NCI-H748 (cell line): ENCODE measurements at regions not wholly inside any gene's neighbourhood (a gene's known extent, or its start where the extent isn't known, plus 50 kb on each side); places are given as distances from the start of the nearest gene placed in this dataset.
A peak's percentile ranks its signal among the peaks of the same experiment; 100 is the strongest.
"Not testable (repeated sequence)": the region's sequence is repeated elsewhere in the genome, so short reads cannot be mapped to it uniquely, and the experiment has no call there.

Experiments used
- DNase-seq: peaks from one replicate; lab custom pipeline; 2025; ENCODE audit not compliant: unreplicated experiment; lab: John Stamatoyannopoulos, UW

- DNase-seq = no peak
Measured at GRCh38 chr16:61014869-61015268, 1021.4 kb downstream of the CDH8 start.

GRCh38 chr16:61007694-61008093 lies 1028.5 kb downstream of the CDH8 start:
- DNase-seq = peak; percentile 28

- DNase-seq = no peak
Measured at GRCh38 chr16:61005952-61006351, 1030.3 kb downstream of the CDH8 start.

GRCh38 chr16:61002479-61003204 lies 1033.6 kb downstream of the CDH8 start:
- DNase-seq = peak; percentile 82

- no peak for DNase-seq
Measured at GRCh38 chr16:60991886-60992285, 1044.4 kb downstream of the CDH8 start.

DNA sequence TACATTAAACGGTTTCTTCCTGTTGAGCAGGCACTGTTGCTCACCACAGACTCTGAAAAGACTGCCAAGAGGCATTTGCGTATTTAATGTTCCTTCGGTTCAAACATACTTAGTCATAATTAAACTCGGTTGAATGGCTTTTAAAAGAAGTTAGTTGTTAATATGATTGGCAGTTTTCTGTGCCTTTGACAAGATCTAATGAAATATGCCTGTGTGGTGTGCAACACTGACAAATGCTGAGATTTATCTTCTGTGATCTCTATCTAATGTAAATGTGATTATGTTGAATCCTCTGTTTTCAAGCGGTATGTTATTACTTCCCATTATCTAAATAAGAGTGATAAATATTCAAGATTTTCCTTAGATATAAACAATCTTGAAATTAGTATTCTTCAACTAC lies 1046.6 kb downstream of the CDH8 start:
- no peak for DNase-seq

- DNase-seq = no peak
Measured at GRCh38 chr16:60979119-60979518, 1057.1 kb downstream of the CDH8 start.

- DNase-seq = no peak
Measured at GRCh38 chr16:60949800-60950199, 1086.4 kb downstream of the CDH8 start.

DNA sequence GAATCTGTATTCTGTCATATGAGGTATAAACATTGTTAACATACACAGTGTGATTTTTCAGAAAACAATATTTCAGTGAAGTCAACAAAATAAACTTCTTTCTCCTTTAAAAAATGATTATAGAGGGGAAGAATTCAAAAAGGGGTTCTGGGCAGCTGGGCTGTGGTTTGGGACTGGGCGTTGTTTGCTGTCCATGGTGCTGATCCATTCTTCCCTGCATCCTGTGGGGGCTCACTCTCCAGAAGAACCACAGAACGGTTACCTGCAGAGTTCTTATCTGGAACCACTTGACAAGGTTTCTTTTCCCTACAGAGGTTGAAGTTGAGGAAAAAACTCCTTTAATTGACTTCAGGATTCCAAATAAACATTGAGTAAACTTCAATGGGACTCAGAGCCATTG lies 1091.0 kb downstream of the CDH8 start:
- no peak for DNase-seq

DNA sequence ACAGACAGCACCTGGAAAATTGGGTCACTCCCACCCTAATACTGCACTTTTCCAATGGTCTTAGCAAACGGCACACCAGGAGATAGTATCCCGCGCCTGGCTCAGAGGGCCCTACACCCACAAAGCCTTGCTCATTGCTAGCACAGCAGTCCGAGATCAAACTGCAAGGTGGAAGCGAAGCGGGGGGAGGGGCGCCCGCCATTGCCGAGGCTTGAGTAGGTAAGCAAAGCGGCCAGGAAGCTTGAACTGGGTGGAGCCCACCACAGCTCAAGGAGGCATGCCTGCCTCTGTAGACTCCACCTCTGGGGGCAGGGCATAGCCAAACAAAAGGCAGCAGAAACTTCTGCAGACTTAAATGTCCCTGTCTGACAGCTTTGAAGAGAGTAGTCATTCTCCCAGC lies 1100.0 kb downstream of the CDH8 start:
- DNase-seq = not testable (repeated sequence)

- no peak for DNase-seq
Measured at GRCh38 chr16:60932600-60932999, 1103.6 kb downstream of the CDH8 start.

GRCh38 chr16:60930291-60930690 lies 1105.9 kb downstream of the CDH8 start:
- no peak for DNase-seq

GRCh38 chr16:60922920-60923319 lies 1113.3 kb downstream of the CDH8 start:
- no peak for DNase-seq

DNA sequence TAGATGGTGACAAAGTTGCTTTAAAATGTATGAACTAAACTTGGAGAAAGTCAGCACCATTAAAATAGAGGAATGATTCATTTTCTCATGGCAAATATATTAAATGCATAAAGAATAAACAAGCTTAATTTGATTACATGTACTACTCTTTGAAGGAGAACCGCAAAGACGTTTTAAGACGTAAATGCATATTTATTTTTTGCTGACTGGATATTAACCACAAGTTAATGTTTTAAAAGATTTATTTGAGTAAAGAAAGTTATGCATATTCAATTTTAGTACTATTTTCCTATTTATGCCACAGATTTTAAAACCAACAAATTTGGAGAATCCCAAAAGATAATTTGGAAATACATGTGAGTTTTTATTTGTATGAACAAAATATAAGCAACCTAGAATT lies 1121.9 kb downstream of the CDH8 start:
- DNase-seq = no peak

GRCh38 chr16:60907645-60908044 lies 1128.6 kb downstream of the CDH8 start:
- DNase-seq = no peak

GRCh38 chr16:60905811-60906210 lies 1130.4 kb downstream of the CDH8 start:
- no peak for DNase-seq

DNA sequence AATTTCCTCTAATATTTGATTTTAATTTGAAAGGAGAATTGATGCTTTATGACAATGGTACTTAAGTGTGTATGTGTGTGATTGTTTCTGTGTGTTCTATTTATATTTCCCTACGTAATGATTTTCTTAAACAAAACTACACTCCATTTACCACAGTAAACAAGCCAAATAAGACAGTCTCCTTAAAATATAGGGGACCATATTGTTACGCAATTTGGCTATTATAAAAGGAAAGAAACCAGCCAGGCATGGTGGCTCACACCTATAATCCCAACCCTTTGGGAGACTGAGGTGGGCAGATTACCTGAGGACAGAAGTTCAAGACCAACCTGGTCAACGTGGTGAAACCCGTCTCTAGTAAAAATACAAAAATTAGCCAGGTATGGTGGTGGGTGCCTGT lies 1134.1 kb downstream of the CDH8 start:
- DNase-seq = no peak

DNA sequence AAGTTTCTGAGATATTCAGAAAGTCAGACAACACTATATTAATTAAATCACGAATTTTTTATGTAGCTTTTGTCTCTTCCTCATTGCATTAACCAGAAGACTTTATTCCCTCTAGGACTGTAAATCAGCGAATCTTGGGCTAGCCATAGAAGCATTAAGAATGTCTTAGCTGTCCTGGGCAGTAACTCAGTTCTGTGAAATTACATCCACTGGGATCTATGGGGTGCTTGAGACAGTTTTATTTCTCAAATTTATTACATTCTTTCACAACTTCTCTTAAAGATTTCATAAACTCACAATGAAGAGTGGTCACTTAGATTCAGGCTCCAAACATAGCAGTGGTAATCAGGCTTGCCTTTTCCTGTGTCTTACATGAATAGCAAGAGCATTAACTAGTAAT lies 1153.4 kb downstream of the CDH8 start:
- no peak for DNase-seq

- DNase-seq = no peak
Measured at GRCh38 chr16:60852635-60853034, 1183.6 kb downstream of the CDH8 start.

GRCh38 chr16:60821661-60822060 lies 1214.6 kb downstream of the CDH8 start:
- no peak for DNase-seq

- no peak for DNase-seq
Measured at GRCh38 chr16:60820361-60820760, 1215.9 kb downstream of the CDH8 start.

GRCh38 chr16:60818465-60818864 lies 1217.8 kb downstream of the CDH8 start:
- no peak for DNase-seq

- no peak for DNase-seq
Measured at GRCh38 chr16:60816461-60816860, 1219.8 kb downstream of the CDH8 start.
